ENCODE measurements at regions not wholly inside any gene's neighbourhood (a gene's known extent, or its start where the extent isn't known, plus 50 kb on each side); places are given as distances from the start of the nearest gene placed in this dataset.

GRCh38 chr1:79848316-79848715, 841.8 kb upstream of the ADGRL4 start:
- DNase-seq: no peak

- no peak for DNase-seq
These were observed 841.2 kb upstream of the ADGRL4 start for GRCh38 chr1:79847700-79848099.

- no peak for DNase-seq
These were observed 839.4 kb upstream of the ADGRL4 start for GRCh38 chr1:79845936-79846335.

- no peak for DNase-seq
These were observed 836.3 kb upstream of the ADGRL4 start for GRCh38 chr1:79842811-79843210.

- DNase-seq: no peak
These were observed 833.4 kb upstream of the ADGRL4 start for GRCh38 chr1:79839882-79840281.

GRCh38 chr1:79827446-79827845, 820.9 kb upstream of the ADGRL4 start:
- DNase-seq: no peak

- no peak for DNase-seq
These were observed 819.0 kb upstream of the ADGRL4 start for GRCh38 chr1:79825551-79825950.

GRCh38 chr1:79822053-79822452, 815.5 kb upstream of the ADGRL4 start:
- DNase-seq: no peak

GRCh38 chr1:79819140-79819539, 812.6 kb upstream of the ADGRL4 start:
- DNase-seq: peak; percentile 14

GRCh38 chr1:79817031-79817560, 810.6 kb upstream of the ADGRL4 start:
- DNase-seq: no peak

- DNase-seq: no peak
These were observed 808.6 kb upstream of the ADGRL4 start for GRCh38 chr1:79815115-79815514.

GRCh38 chr1:79811173-79811572, 804.6 kb upstream of the ADGRL4 start:
- DNase-seq: no peak

- DNase-seq: no peak
These were observed 802.4 kb upstream of the ADGRL4 start for GRCh38 chr1:79808816-79809475.

- no peak for DNase-seq
These were observed 801.3 kb upstream of the ADGRL4 start for GRCh38 chr1:79807816-79808215.

- DNase-seq: no peak
These were observed 791.0 kb upstream of the ADGRL4 start for GRCh38 chr1:79797487-79797886.

GRCh38 chr1:79796434-79796833, 789.9 kb upstream of the ADGRL4 start:
- no peak for DNase-seq

- DNase-seq: no peak
These were observed 785.8 kb upstream of the ADGRL4 start for GRCh38 chr1:79792219-79792930.

GRCh38 chr1:79791488-79792218, 785.1 kb upstream of the ADGRL4 start:
- no peak for DNase-seq

- no peak for DNase-seq
These were observed 784.4 kb upstream of the ADGRL4 start for GRCh38 chr1:79790950-79791349.

- DNase-seq: no peak
These were observed 781.1 kb upstream of the ADGRL4 start for GRCh38 chr1:79787631-79788030.

- no peak for DNase-seq
These were observed 779.4 kb upstream of the ADGRL4 start for GRCh38 chr1:79785964-79786363.

GRCh38 chr1:79785561-79785960, 779.0 kb upstream of the ADGRL4 start:
- DNase-seq: no peak

GRCh38 chr1:79781261-79781660, 774.7 kb upstream of the ADGRL4 start:
- DNase-seq: no peak
